ENCODE measurements at regions not wholly inside any gene's neighbourhood (a gene's known extent, or its start where the extent isn't known, plus 50 kb on each side); places are given as distances from the start of the nearest gene placed in this dataset.

- POLR2A ChIA-PET (ENCODE audit: partially characterized antibody), result no interaction called here
- no peaks in the 10 kb centered on the region for H3K27me3 Mint-ChIP-seq
- no peaks in the 10 kb centered on the region for H3K27me3 ChIP-seq (ENCODE audit: insufficient read depth, low read length)
Measured at GRCh38 chr6:91708534-91708933, 1121.7 kb upstream of the MAP3K7 start.

GRCh38 chr6:91705646-91706045, 1118.8 kb upstream of the MAP3K7 start:
- POLR2A ChIA-PET (ENCODE audit: partially characterized antibody), result no interaction called here
- no peak overlapping the region for H3K27ac ChIP-seq (ENCODE audit: low read depth, low read length)
- H3K27me3 Mint-ChIP-seq, result no peaks in the 10 kb centered on the region
- intact Hi-C loops (cut with micrococcal nuclease), result no loop called here
- H3K9me3 Mint-ChIP-seq, result peaks cover 0 to 9% (median 0%) of the 10 kb centered on the region in 8 donors
- CTCF ChIA-PET (ENCODE audit: partially characterized antibody), result no interaction called here
- H3K27ac Mint-ChIP-seq, result no peak overlapping the region
- H3K4me1 Mint-ChIP-seq, result no peaks in the 10 kb centered on the region
- no peaks in the 10 kb centered on the region for H3K9me3 ChIP-seq (ENCODE audit: control insufficient read depth in 1 of 2, low read length in 2 of 2)
- no peaks in the 10 kb centered on the region for H3K4me1 ChIP-seq (ENCODE audit: insufficient read depth, low read length)
- H3K4me3 ChIP-seq (ENCODE audit: low read length in 2 of 2), result no peak overlapping the region
- H3K36me3 Mint-ChIP-seq, result no peaks in the 10 kb centered on the region
- H3K27me3 ChIP-seq (ENCODE audit: insufficient read depth, low read length), result no peaks in the 10 kb centered on the region
- no peak for DNase-seq
- H3K36me3 ChIP-seq (ENCODE audit: insufficient read depth, low read length), result no peaks in the 10 kb centered on the region
- no peak overlapping the region for H3K4me3 Mint-ChIP-seq

More at GRCh38 chr6:91708534-91708933, 1121.7 kb upstream of the MAP3K7 start:
- Mint-ChIP-seq H3K4me1 (no peaks in the 10 kb centered on the region), H3K9me3 (peaks cover 0 to 7% (median 0%) of the 10 kb centered on the region in 8 donors), H3K27ac (no peak overlapping the region), H3K4me3 (no peak overlapping the region), H3K36me3 (no peaks in the 10 kb centered on the region)
- intact Hi-C loops (cut with micrococcal nuclease), result no loop called here
- DNase-seq, result no peak
- no peaks in the 10 kb centered on the region for H3K36me3 ChIP-seq (ENCODE audit: insufficient read depth, low read length)
- no peaks in the 10 kb centered on the region for H3K4me1 ChIP-seq (ENCODE audit: insufficient read depth, low read length)
- no peak overlapping the region for H3K4me3 ChIP-seq (ENCODE audit: low read length in 2 of 2)
- no peak overlapping the region for H3K27ac ChIP-seq (ENCODE audit: low read depth, low read length)
- no peaks in the 10 kb centered on the region for H3K9me3 ChIP-seq (ENCODE audit: control insufficient read depth in 1 of 2, low read length in 2 of 2)
- CTCF ChIA-PET (ENCODE audit: partially characterized antibody), result no interaction called here

GRCh38 chr6:91704531-91704930, 1117.7 kb upstream of the MAP3K7 start:
- no peaks in the 10 kb centered on the region for H3K4me1 ChIP-seq (ENCODE audit: insufficient read depth, low read length)
- ChIA-PET POLR2A (ENCODE audit: partially characterized antibody) (no interaction called here), CTCF (ENCODE audit: partially characterized antibody) (no interaction called here)
- no peaks in the 10 kb centered on the region for H3K36me3 ChIP-seq (ENCODE audit: insufficient read depth, low read length)
- H3K27ac ChIP-seq (ENCODE audit: low read depth, low read length), result no peak overlapping the region
- no peaks in the 10 kb centered on the region for H3K27me3 ChIP-seq (ENCODE audit: insufficient read depth, low read length)
- no peaks in the 10 kb centered on the region for H3K36me3 Mint-ChIP-seq
- no peaks in the 10 kb centered on the region for H3K4me1 Mint-ChIP-seq
- H3K9me3 ChIP-seq (ENCODE audit: control insufficient read depth in 1 of 2, low read length in 2 of 2), result no peaks in the 10 kb centered on the region
- H3K4me3 Mint-ChIP-seq, result no peak overlapping the region
- intact Hi-C loops (cut with micrococcal nuclease), result no loop called here
- no peak for DNase-seq
- no peak overlapping the region for H3K4me3 ChIP-seq (ENCODE audit: low read length in 2 of 2)
- no peak overlapping the region for H3K27ac Mint-ChIP-seq
- H3K9me3 Mint-ChIP-seq, result peaks cover 0 to 9% (median 0%) of the 10 kb centered on the region in 8 donors
- no peaks in the 10 kb centered on the region for H3K27me3 Mint-ChIP-seq

DNA sequence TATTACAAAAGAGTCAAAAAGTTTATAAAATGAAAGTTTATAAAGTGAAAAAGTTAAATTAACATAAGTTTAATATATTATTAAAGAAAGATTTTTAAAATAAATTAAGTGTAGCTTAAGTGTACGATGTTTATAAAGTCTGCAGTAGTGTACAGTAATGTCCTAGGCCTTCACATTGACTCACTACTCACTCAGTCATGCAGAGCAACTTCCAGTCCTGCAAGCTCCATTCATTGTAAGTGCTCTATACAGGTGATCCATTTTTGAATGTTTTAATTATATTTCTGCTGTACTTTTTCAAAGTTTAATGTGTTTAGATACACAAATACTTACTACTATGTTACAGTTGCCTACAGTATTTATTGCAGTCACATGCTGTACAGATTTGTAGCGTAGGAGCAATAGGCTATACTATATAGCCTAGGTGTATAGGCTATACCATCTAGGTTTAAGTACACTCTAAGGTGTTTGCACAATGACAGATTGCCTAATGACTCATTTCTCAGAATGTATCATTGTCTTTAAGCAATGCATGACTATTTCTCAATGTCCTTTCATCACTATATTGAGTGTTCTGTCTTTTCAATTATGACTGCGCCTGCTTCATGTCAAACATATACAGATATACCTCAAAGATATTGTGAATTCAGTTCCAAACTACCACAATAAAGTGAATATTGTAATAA, 1110.3 kb upstream of the MAP3K7 start:
- POLR2A ChIA-PET (ENCODE audit: partially characterized antibody), result no interaction called here
- no peaks in the 10 kb centered on the region for H3K4me1 Mint-ChIP-seq
- H3K36me3 ChIP-seq (ENCODE audit: insufficient read depth, low read length), result no peaks in the 10 kb centered on the region
- no peak overlapping the region for H3K27ac ChIP-seq (ENCODE audit: low read depth, low read length)
- H3K27me3 ChIP-seq (ENCODE audit: insufficient read depth, low read length), result no peaks in the 10 kb centered on the region
- CTCF ChIA-PET (ENCODE audit: partially characterized antibody), result no interaction called here
- H3K9me3 Mint-ChIP-seq, result peaks cover 0 to 4% (median 0%) of the 10 kb centered on the region in 8 donors
- H3K4me3 ChIP-seq (ENCODE audit: low read length in 2 of 2), result no peak overlapping the region
- DNase-seq, result no peak
- intact Hi-C loops (cut with micrococcal nuclease), result no loop called here
- no peaks in the 10 kb centered on the region for H3K27me3 Mint-ChIP-seq
- H3K27ac Mint-ChIP-seq, result no peak overlapping the region
- H3K9me3 ChIP-seq (ENCODE audit: control insufficient read depth in 1 of 2, low read length in 2 of 2), result no peaks in the 10 kb centered on the region
- H3K4me3 Mint-ChIP-seq, result no peak overlapping the region
- no peaks in the 10 kb centered on the region for H3K36me3 Mint-ChIP-seq
- no peaks in the 10 kb centered on the region for H3K4me1 ChIP-seq (ENCODE audit: insufficient read depth, low read length)

- Histone ChIP-seq H3K27ac (ENCODE audit: low read depth, low read length) (no peak overlapping the region), H3K4me1 (ENCODE audit: insufficient read depth, low read length) (no peaks in the 10 kb centered on the region), H3K36me3 (ENCODE audit: insufficient read depth, low read length) (no peaks in the 10 kb centered on the region), H3K27me3 (ENCODE audit: insufficient read depth, low read length) (no peaks in the 10 kb centered on the region), H3K4me3 (ENCODE audit: low read length in 2 of 2) (no peak overlapping the region), H3K9me3 (ENCODE audit: control insufficient read depth in 1 of 2, low read length in 2 of 2) (no peaks in the 10 kb centered on the region)
- H3K27me3 Mint-ChIP-seq, result no peaks in the 10 kb centered on the region
- POLR2A ChIA-PET (ENCODE audit: partially characterized antibody), result no interaction called here
- CTCF ChIA-PET (ENCODE audit: partially characterized antibody), result no interaction called here
- no peak overlapping the region for H3K4me3 Mint-ChIP-seq
- no peak overlapping the region for H3K27ac Mint-ChIP-seq
- H3K4me1 Mint-ChIP-seq, result no peaks in the 10 kb centered on the region
- H3K36me3 Mint-ChIP-seq, result no peaks in the 10 kb centered on the region
- H3K9me3 Mint-ChIP-seq, result peaks cover 0 to 2% (median 0%) of the 10 kb centered on the region in 8 donors
- no peak for DNase-seq
- intact Hi-C loops (cut with micrococcal nuclease), result no loop called here
Measured at GRCh38 chr6:91695221-91695620, 1108.3 kb upstream of the MAP3K7 start.

- CTCF ChIA-PET (ENCODE audit: partially characterized antibody), result no interaction called here
Measured at GRCh38 chr6:91694016-91694654, 1107.3 kb upstream of the MAP3K7 start.

GRCh38 chr6:91691449-91691848, 1104.6 kb upstream of the MAP3K7 start:
- ChIA-PET POLR2A (ENCODE audit: partially characterized antibody) (no interaction called here), CTCF (ENCODE audit: partially characterized antibody) (no interaction called here)
- Mint-ChIP-seq H3K4me1 (no peaks in the 10 kb centered on the region), H3K4me3 (no peak overlapping the region), H3K27ac (no peak overlapping the region), H3K9me3 (peaks cover 0 to 2% (median 0%) of the 10 kb centered on the region in 8 donors), H3K36me3 (no peaks in the 10 kb centered on the region), H3K27me3 (no peaks in the 10 kb centered on the region)
- Histone ChIP-seq H3K27ac (ENCODE audit: low read depth, low read length) (no peak overlapping the region), H3K4me1 (ENCODE audit: insufficient read depth, low read length) (no peaks in the 10 kb centered on the region), H3K4me3 (ENCODE audit: low read length in 2 of 2) (no peak overlapping the region), H3K9me3 (ENCODE audit: control insufficient read depth in 1 of 2, low read length in 2 of 2) (no peaks in the 10 kb centered on the region), H3K27me3 (ENCODE audit: insufficient read depth, low read length) (no peaks in the 10 kb centered on the region), H3K36me3 (ENCODE audit: insufficient read depth, low read length) (no peaks in the 10 kb centered on the region)
- no peak for DNase-seq
- intact Hi-C loops (cut with micrococcal nuclease), result no loop called here

More at GRCh38 chr6:91694016-91694654, 1107.3 kb upstream of the MAP3K7 start:
- H3K9me3 ChIP-seq (ENCODE audit: control insufficient read depth in 1 of 2, low read length in 2 of 2), result no peaks in the 10 kb centered on the region
- POLR2A ChIA-PET (ENCODE audit: partially characterized antibody), result no interaction called here
- Mint-ChIP-seq H3K27me3 (no peaks in the 10 kb centered on the region), H3K4me3 (no peak overlapping the region), H3K36me3 (no peaks in the 10 kb centered on the region), H3K4me1 (no peaks in the 10 kb centered on the region), H3K9me3 (peaks cover 0 to 2% (median 0%) of the 10 kb centered on the region in 8 donors), H3K27ac (no peak overlapping the region)
- no peaks in the 10 kb centered on the region for H3K4me1 ChIP-seq (ENCODE audit: insufficient read depth, low read length)
- no peaks in the 10 kb centered on the region for H3K27me3 ChIP-seq (ENCODE audit: insufficient read depth, low read length)
- H3K36me3 ChIP-seq (ENCODE audit: insufficient read depth, low read length), result no peaks in the 10 kb centered on the region
- H3K4me3 ChIP-seq (ENCODE audit: low read length in 2 of 2), result no peak overlapping the region
- DNase-seq, result no peak
- no peak overlapping the region for H3K27ac ChIP-seq (ENCODE audit: low read depth, low read length)
- intact Hi-C loops (cut with micrococcal nuclease), result no loop called here
